AG08395 (cell line): ENCODE measurements at regions not wholly inside any gene's neighbourhood (a gene's known extent, or its start where the extent isn't known, plus 50 kb on each side); places are given as distances from the start of the nearest gene placed in this dataset.
A peak's percentile ranks its signal among the peaks of the same experiment; 100 is the strongest.
"Not testable (repeated sequence)": the region's sequence is repeated elsewhere in the genome, so short reads cannot be mapped to it uniquely, and the experiment has no call there.

ENCODE experiments used
- DNase-seq: peaks from one replicate; pipeline ENCODE4 v3.0.0; 2012; ENCODE audit warnings: mixed read lengths, low spot score

DNA sequence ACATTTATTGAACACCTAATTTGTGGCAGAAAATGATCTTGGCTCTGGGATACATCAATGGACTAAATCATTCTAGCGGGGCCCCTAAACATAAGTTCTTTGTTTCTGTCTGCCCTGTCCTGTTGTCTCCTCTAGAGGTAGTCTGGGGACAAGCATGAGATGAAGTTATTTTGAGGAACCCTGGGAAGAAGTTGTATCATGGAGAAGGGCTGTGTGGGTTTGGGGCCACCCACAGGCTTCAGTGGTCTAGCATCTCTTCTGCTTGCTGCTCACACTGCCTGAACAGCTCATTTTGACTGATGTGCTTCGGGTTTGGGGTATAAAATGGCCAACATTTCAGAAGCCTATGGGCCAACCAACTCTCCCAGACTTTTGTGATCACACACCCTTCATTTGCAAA lies 50.3 kb upstream of the OSBPL11 start:
- no peak for DNase-seq

DNA sequence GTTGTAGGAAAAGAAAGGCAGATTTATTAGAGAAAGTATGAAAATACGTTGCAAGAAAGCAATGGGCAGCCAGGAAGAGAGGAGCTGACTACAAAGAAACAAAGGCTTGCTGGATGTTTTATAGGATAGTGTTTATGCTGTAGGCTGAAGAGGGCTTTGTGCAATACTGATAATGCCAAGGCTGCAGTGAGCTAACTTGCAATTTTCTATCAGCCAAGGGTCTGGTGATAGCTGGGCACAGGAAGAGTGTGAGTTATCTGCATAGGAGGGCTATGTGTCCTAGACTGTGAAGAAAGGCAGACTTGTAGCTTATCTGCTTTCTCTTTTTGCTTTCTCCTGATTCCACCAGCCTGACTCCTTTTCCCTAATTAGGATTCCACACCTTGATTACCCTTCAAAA lies 51.3 kb upstream of the OSBPL11 start:
- no peak for DNase-seq

DNA sequence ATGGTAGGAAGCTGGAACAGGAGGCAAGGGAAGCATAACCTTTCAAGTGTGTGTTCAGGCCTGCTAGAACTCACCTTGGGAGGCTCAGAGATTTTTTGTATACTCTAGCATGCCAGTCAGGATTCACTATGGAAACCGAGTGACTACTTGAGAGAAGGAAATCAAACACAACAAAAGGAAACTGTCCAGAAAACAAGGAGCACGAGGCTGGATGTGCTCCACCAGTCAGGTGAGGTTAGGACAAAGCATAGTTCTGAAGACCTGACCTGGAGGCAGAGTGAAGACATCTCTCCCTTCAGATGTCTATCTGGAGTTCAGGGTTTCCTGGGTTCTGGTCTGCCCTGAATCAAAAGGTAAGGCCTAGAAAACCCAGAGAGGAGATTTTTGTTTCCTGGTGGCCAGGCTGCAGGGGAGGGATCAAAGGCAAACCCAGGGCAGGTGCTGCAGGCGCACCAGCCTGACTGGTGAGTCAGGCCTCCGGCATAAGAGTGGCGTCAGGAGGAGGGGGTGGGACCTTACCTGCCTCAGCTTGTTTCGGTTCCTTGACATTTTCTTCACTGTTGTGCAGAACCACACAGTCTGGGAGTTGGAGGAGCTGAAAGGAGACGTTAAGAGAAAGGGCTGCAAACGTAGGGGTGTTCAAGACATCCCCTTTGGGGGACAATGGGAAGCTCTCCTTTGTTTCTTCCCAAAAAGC lies 52.2 kb upstream of the OSBPL11 start:
- DNase-seq = no peak

DNA sequence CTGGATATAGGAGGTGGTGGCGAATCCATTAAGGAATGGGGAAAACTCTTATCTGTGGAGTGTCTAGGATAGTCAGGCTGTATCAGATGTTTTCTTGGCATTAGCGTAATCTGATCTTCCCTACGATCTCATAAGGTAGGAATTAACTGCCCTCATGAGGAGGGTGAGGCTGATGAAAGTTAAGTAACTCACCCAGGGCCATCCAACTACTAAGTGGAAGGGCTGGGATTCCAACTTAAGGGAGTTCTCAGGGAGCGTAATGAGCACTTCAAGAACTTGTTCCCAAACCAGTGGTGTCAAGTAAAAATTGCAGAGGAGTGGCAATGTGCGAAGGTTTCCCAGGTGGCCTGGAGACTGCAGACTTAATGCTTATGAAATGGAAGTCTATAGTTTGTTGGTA lies 55.9 kb upstream of the OSBPL11 start:
- peak; percentile 12 for DNase-seq

DNA sequence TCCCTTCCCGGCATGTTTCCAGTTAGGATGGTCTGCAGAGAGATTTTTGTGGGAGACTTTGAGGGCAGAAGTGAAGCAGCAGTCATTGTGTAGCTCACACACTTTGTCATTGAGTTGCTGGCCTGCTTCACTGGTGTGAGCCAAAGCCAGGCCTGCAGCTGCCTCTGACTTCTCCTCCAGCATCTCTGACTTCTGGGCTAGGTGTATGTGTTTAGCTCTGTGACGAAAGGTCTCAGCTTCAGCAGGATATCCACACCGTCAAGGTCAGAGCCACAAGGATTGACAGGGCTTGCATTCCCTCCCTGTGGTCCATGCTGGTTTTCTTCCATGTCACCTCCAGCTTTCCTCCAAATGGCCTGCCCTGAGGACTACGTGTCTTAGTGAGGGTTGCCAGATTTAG lies 57.1 kb upstream of the OSBPL11 start:
- DNase-seq = no peak

DNA sequence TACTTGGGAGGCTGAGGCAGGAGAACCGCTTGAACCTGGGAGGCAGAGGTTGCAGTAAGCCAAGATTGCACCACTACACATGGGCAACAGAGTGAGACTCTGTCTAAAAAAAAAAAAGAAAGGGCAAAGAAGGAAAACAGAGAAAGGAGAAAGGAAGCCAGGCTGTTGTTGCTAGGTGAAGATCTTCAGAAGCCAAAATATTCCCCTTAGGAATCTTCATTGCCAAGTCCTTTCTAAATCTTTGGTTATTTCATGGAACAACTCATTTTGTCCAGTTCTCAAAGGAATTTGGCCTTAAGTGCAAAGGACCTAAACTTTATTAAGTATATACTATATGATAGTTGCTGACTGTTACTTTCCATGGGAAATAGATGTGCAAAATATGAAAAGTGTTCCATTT lies 59.2 kb upstream of the OSBPL11 start:
- DNase-seq = no peak

DNA sequence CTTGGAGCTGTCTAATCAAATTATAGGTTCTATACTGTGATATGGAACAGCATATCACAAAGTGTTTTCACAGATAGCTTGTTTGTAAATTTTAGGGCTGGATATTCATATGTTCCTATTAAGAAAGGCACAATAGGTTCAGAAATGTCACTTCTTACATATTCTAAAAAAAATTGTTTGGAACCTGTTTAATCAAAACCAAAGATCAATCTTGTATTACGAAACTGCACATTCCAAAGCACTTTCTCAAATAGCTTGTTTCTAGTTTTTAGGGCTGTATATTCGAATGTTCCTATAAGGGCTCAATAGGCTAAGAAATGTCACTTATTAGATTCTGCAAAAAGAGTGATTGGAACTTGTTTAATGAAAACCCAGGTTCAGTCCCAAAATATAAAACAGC lies 67.4 kb upstream of the OSBPL11 start:
- DNase-seq = no peak

DNA sequence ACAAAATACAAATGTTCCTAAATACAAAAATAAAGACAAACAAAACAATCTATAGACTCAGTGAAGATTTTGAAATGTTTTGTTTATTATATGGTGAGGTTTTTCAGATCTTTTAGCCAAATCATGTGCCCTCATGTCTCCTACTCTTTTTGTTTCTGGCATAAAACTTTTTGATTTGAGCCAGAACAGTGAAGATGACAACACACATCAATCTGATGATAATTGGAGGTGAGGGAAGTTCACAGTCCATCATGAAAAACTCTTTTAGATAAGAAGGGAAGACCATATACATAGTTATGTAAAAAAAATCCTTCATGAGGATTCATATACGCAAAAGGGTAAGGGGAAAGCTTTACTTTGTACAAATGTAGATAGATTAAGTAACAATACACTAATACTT lies 75.1 kb upstream of the OSBPL11 start:
- DNase-seq = no peak

DNA sequence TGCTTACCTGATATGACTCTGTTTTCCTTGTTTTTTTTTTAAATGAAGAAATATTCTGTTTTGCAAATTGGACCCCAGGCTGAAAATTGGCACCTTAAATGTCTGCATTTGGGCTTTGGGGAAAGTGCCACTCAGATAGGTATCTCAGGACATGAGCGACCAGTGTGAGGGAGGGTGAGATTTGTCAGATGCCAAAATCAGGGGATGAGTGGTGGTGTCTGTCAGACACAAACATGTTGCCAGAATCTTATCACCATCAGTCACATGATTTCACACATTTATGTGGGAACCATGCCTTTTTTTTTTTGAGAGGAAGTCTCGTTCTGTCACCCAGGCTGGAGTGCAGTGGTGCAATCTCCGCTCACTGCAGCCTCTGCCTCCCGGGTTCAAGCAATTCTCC lies 75.6 kb upstream of the OSBPL11 start:
- DNase-seq = no peak

DNA sequence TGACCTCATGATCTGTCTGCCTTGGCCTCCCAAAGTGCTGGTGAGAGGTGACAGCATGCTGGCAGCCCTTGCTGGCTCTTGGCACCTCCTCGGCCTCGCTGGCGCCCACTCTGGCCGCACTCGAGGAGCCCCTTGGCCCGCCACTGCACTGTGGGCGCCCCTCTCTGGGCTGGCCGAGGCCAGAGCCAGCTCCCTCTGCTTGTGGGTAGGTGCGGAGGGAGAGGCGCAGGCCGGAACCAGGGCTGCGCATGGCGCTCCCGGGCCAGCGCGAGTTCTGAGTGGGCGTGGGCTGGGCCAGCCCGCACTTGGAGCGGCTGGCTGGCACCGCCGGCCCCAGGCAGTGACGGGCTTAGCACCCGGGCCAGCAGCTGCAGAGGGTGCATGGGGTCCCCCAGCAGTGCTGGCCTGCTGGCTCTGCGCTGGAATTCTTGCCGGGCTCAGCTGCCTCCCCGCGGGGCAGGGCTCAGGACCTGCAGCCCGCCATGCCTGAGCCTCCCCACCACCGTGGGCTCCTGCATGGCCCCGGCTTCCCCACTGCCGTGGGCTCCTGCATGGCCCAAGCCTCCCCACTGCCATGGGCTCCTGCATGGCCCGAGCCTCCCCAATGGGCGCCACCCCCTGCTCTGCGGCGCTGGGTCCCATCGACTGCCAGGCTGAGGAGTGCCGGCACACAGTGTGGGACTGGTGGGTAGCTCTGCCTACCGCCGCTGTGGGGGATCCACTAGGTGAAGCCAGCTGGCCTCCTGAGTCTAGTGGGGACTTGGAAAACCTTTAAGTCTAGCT lies 76.4 kb upstream of the OSBPL11 start:
- no peak for DNase-seq

DNA sequence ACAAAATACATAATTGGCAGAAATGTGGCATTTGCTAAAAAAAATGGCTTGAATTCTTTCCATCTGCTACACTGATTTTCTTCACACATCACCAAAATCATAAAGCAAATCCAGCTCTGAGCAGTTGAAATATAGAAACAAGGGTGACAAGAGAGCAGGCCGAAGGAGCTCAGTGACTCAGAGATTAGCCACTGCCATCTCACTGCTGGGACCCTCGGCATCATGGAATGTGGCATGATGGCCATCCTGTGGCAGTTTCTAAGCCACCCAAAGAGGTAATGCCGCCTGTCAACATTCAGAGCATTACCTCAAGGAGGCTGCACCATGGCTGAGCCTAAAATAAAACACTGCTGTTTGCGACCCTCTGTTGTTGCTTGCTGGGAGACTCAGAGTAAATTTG lies 80.5 kb upstream of the OSBPL11 start:
- DNase-seq = no peak

DNA sequence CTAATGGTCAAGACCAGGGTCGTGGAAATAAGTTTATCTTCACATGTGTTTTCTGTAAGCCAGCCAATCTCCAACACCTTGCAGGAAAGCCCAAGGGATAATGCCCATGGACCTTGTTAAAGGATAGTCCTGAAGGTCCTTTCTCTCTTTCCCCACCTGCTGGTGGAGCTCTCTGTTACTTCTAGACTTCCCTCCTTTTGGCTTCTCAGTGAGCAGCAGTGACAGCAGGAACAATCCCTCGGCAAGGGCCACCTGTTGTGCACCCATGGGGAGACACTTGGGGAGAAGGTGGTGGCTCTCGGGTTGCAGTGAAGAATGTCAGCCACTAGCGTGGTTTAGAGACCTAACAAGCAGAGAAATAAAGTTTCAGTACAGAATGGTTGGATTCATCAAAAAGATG lies 84.0 kb upstream of the OSBPL11 start:
- DNase-seq = no peak

DNA sequence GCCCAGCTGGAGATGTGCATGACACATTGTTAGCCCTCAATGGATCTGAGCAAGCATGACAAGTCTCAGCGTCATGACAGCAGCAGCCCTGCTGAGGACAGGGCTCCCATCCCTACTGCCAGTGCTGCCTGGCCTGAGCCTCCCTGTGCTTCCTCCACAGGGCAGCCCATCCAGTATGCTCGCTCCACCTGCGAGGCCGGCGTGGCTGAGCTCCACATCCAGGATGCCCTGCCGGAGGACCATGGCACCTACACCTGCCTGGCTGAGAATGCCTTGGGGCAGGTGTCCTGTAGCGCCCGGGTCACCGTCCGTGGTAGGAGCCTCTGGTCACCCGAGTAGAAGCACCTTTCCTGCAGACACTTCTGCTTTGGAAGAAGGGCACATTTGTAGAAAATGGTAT lies 85.8 kb upstream of the OSBPL11 start:
- DNase-seq = no peak

DNA sequence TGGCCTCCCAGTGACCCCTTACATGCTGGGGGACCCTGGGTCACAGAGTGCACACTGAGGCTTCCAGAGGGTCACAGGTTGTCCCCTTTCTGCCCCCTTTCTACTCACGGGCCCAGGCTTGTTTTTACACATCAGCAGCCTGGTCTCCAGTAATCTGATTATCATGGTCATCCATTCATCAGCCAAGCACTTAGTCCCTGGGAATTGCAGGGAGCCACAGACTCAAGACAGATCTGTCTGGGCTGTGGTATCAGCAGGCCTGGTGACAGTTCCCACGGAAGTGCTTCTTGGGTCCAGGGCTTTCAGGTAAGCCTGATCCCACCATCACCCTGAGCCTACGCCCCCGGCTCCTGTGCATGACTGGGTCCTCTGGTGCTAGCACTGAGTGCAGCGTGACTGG lies 86.6 kb upstream of the OSBPL11 start:
- not testable (repeated sequence) for DNase-seq

DNA sequence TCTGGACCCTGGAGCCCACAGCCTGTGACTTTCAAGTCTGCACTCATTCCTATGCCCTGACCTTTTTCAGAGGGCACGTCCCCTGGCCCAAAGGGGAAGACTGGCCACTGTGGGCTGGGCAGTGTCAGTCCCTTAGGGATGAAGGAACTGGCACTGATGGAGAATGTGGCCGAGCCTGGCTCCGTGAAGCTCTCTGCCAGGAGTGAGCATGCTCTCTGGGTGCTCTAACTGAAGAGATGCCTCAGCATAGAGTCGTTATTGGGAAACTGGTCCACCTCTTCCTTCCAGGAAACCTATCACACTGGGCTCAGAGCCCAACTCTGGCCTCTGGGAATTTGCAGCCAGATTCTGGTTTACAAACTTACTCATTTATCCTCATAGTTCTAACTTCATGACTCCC lies 87.3 kb upstream of the OSBPL11 start:
- DNase-seq = not testable (repeated sequence)

DNA sequence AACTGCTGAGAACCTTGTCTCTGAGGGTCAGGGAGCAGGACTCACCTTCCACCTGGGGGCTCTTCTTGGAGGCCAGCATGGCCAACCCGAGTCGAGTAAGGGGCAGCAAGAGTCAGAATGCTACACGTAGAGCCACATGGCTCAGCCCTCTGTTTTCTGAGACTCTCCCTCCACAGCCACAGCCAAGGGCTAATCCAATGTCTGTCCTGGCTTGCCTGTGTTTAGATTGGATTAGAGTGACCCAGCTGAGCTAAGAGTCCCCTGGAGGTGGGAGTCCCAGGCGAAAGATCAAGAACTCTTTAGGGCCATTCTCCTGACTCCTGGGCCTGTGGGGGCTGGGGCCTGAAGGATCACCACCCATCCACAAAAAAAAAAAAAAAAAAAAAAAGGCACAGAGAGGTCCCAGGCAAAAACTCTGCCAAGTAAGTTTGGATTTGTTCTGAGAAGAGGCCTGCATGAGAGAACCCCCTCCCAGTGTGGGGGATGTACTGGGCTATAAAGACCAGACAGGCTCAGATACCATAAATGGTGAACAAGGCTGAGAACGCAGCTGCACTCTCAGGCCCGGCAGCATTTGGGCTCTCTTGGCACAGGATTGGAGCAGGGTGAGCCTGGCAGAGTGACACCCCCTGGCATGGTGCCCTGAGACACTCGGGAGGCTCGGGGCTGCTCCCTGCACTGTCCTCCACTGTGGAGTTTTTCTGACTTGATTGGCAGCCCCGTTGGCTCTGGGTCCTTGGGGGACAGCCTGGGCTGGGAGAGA lies 88.0 kb upstream of the OSBPL11 start:
- no peak for DNase-seq

DNA sequence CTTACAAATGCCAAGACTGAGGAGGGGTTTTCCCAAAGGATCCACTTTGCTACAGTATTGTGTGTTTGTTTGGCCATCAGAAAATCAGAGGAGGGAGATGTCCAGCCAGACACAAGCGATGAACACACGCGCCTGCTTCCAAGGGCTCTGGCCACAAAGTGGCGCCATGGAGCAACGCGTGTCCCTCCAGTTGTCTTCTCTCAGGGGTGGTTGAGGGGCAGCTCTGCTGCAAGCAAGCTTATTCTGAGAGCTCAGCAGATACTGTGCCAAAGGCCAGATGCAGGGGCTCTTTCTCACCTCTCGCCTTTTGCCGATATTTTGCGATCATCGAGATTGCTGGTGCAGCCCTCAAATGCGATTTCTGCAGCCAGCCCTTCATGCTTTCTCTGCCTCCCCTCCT lies 88.9 kb upstream of the OSBPL11 start:
- no peak for DNase-seq

DNA sequence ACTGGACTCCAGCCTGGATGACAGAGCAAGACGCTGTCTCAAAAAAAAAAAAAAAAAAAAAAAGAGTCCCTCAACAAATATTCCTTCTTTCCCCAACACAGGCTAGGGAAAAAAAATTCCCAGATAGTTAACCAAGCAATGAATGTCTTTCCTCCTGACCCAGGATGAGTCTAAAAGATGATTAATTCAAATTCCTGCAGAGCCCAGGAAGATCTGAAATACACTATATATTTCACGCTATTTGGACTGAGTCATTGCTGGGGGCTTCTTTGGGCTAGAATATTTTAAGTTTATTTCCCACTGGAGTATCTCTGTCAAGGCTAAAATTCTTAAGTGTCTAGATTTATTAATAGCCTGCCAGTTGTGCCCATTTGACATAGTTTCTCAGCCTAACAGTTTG lies 90.4 kb upstream of the OSBPL11 start:
- DNase-seq = not testable (repeated sequence)

DNA sequence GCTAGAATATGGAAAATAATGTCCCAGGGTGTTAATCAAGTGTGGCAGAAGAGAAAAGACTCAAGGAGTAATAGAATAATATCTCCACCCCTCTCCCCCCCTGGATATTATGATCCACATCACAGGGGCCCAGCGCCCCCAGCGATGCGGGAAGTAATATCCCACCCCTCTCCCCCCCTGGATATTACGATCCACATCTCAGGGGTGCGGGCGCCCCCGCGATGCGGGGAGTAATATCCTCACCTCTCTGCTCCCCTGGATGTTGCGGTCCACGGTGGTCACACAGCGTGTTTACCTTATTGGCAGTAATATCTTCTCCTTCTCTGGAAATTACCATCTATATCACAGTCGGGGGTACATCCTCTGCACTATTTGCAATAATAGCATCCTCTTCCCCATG lies 97.1 kb upstream of the OSBPL11 start:
- no peak for DNase-seq

DNA sequence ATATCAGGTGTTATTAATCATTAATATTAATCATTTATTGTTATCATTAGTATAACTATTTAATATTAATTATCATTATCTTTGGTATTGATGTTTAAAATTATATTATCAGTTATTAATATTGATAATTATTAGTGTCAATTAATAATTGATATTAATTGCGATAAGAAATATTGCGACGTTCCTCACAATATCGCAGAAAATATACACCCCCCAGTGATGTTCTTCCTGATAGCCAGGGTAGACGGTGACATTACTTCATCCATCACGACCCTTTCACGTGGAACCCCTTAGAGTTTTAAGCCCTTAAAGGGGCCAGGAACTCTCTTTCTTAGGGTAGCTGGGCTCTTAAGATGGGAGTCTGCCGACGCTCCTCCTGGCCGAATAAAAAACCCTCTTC lies 98.6 kb upstream of the OSBPL11 start:
- no peak for DNase-seq

DNA sequence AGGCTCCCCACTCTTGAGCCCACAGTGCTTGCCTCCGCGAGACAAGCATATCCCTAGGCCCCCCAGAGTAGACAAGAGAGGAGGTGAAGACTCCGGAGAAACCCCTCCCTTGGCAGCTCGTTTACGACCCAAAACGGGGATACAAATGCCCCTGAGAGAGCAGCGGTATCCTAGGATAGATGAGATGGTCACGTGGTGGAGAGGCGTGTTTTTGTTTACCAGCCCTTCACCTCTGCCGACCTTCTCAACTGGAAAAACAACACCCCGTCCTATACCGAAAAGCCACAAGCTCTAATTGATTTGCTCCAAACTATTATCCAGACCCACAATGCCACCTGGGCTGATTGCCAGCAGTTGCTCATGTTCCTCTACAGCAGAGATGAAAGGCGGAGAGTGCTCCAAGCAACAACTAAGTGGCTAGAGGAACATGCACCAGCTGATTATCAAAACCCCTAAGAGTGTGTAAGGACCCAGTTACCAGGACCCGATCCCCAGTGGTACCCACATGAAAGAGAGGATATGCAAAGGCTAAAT lies 99.5 kb upstream of the OSBPL11 start:
- no peak for DNase-seq

DNA sequence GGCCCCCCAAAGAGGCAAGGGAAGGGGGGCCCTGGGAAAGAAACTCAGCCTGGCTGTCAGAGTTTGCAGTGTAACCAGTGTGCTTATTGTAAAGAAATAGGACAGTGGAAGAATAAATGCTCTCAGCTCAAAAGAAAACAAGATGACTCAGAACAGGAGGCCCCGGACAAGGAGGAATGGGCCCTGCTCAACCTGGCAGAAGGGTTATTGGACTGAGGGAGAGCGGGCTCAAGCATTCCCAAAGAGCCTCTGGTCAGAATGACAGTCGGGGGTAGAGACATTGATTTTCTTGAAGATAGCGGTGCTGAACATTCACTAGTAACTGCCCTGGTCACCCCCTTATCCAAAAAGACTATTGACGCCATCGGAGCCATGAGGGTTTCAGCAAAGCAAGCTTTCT lies 100.4 kb upstream of the OSBPL11 start:
- DNase-seq = no peak

DNA sequence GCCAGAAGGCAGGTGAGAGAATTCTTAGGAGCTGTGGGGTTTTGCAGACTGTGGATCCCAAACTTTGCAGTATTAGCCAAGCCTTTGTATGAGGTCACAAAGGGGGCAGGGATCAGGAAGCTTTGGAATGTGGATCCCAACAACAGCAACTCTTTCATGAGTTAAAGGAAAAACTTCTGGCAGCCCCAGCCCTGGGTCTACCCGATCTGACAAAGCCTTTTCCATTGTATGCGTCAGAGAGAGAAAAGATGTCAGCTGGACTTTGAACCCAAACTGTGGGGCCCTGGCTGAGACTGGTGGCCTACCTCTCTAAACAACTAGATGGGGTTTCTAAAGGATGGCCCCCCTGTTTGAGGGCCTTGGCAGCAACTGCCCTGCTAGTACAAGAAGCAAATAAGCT lies 101.8 kb upstream of the OSBPL11 start:
- not testable (repeated sequence) for DNase-seq
